ENCODE measurements at regions not wholly inside any gene's neighbourhood (a gene's known extent, or its start where the extent isn't known, plus 50 kb on each side); places are given as distances from the start of the nearest gene placed in this dataset.

- no peak for DNase-seq
Observed at GRCh38 chr6:8780653-8781052, 345.3 kb upstream of the SLC35B3 start.

GRCh38 chr6:8764733-8765132, 329.4 kb upstream of the SLC35B3 start:
- no peak for DNase-seq

GRCh38 chr6:8760951-8761350, 325.6 kb upstream of the SLC35B3 start:
- no peak for DNase-seq

GRCh38 chr6:8758412-8758811, 323.1 kb upstream of the SLC35B3 start:
- DNase-seq = no peak

- no peak for DNase-seq
Observed at GRCh38 chr6:8750627-8751026, 315.3 kb upstream of the SLC35B3 start.

GRCh38 chr6:8749465-8749864, 314.1 kb upstream of the SLC35B3 start:
- DNase-seq = no peak

GRCh38 chr6:8743170-8743745, 307.9 kb upstream of the SLC35B3 start:
- DNase-seq = no peak

GRCh38 chr6:8739454-8739853, 304.1 kb upstream of the SLC35B3 start:
- no peak for DNase-seq

- DNase-seq = no peak
Observed at GRCh38 chr6:8738951-8739350, 303.6 kb upstream of the SLC35B3 start.

GRCh38 chr6:8736156-8736895, 301.0 kb upstream of the SLC35B3 start:
- DNase-seq = no peak

GRCh38 chr6:8733879-8734278, 298.5 kb upstream of the SLC35B3 start:
- DNase-seq = no peak

- DNase-seq = no peak
Observed at GRCh38 chr6:8731874-8732273, 296.5 kb upstream of the SLC35B3 start.

GRCh38 chr6:8710668-8711431, 275.5 kb upstream of the SLC35B3 start:
- no peak for DNase-seq

- peak; percentile 49 for DNase-seq
Observed at GRCh38 chr6:8707956-8708772, 272.8 kb upstream of the SLC35B3 start.

GRCh38 chr6:8707369-8707768, 272.0 kb upstream of the SLC35B3 start:
- no peak for DNase-seq

GRCh38 chr6:8705435-8706020, 270.2 kb upstream of the SLC35B3 start:
- DNase-seq = no peak

- no peak for DNase-seq
Observed at GRCh38 chr6:8703059-8703458, 267.7 kb upstream of the SLC35B3 start.

- no peak for DNase-seq
Observed at GRCh38 chr6:8688821-8689220, 253.5 kb upstream of the SLC35B3 start.

- DNase-seq = no peak
Observed at GRCh38 chr6:8686077-8686476, 250.7 kb upstream of the SLC35B3 start.

GRCh38 chr6:8683204-8683603, 247.9 kb upstream of the SLC35B3 start:
- no peak for DNase-seq

- DNase-seq = no peak
Observed at GRCh38 chr6:8679823-8680222, 244.5 kb upstream of the SLC35B3 start.

GRCh38 chr6:8678466-8678865, 243.1 kb upstream of the SLC35B3 start:
- DNase-seq = no peak

- no peak for DNase-seq
Observed at GRCh38 chr6:8674126-8674525, 238.8 kb upstream of the SLC35B3 start.
